H1 (cell line): ENCODE measurements at regions not wholly inside any gene's neighbourhood (a gene's known extent, or its start where the extent isn't known, plus 50 kb on each side); places are given as distances from the start of the nearest gene placed in this dataset.
A peak's percentile ranks its signal among the peaks of the same experiment; 100 is the strongest.

ENCODE experiments used
- CTCF ChIA-PET: fragments of 300-600 bp; sonication (Branson Sonifier 250); formaldehyde crosslinking; loops from one replicate; lab custom pipeline; 2021; ENCODE audit not compliant: partially characterized antibody; lab: Charles Lee
- POLR2A ChIA-PET: fragments of 300-600 bp; sonication (Branson Sonifier 250); formaldehyde crosslinking; loops from one replicate; lab custom pipeline; 2021; ENCODE audit warnings: inconsistent platforms; ENCODE audit not compliant: partially characterized antibody; lab: Charles Lee
- DNase-seq, 2 experiments: peaks; one replicate each; pipeline versions ENCODE4 v3.0.0 to v3.0.0-alpha.2; 2010 to 2022; ENCODE audit warnings: low spot score in 2 of 2, low read depth in 1 of 2, mixed read lengths in 1 of 2
- FAIRE-seq: peaks from 2 replicates; lab custom pipeline; 2011; peaks lifted over from hg19 to GRCh38; lab: Jason Lieb, UNC
- H2AFZ ChIP-seq: 2 replicates; pipeline ENCODE4 v1.8.1; 2012; ENCODE audit warnings: low read length, inconsistent platforms
- H2AK5ac ChIP-seq: 2 replicates; pipeline ENCODE4 v1.6.1; 2013; ENCODE audit warnings: low read depth, low read length
- H2BK120ac ChIP-seq: replicated peaks from 2 replicates; pipeline ENCODE3; 2013; ENCODE audit warnings: low read depth, low read length, inconsistent platforms
- H2BK12ac ChIP-seq: 2 replicates; pipeline ENCODE4 v1.6.1; 2013; ENCODE audit warnings: low read depth, low read length
- H2BK15ac ChIP-seq: 2 replicates; pipeline ENCODE4 v1.6.1; 2013; ENCODE audit warnings: low read length
- H2BK20ac ChIP-seq: 2 replicates; pipeline ENCODE4 v1.6.1; 2013; ENCODE audit warnings: low read length
- H2BK5ac ChIP-seq: 2 replicates; pipeline ENCODE4 v1.6.1; 2013; ENCODE audit warnings: low read depth, low read length
- H3K14ac ChIP-seq: 2 replicates; pipeline ENCODE4 v1.6.1; 2013; ENCODE audit warnings: inconsistent platforms; ENCODE audit not compliant: insufficient read length
- H3K18ac ChIP-seq: 2 replicates; pipeline ENCODE4 v1.6.1; 2013; ENCODE audit warnings: low read length; ENCODE audit errors: extremely low read depth
- H3K23ac ChIP-seq: 2 replicates; pipeline ENCODE4 v1.6.1; 2013; ENCODE audit warnings: inconsistent platforms; ENCODE audit not compliant: insufficient read length
- H3K23me2 ChIP-seq: 2 replicates; pipeline ENCODE4 v1.6.1; 2013; ENCODE audit warnings: low read depth, low read length
- H3K27ac ChIP-seq: 2 replicates; pipeline ENCODE4 v1.6.1; 2011; ENCODE audit warnings: low read depth, low read length, inconsistent platforms
- H3K27me3 ChIP-seq, 4 experiments: replicated peaks in 1 of 4; 1 replicate in 1 of 4; 2 replicates in 3 of 4; pipeline versions ENCODE4 v1.6.1 to v1.8.1; 2011 to 2013; ENCODE audit warnings: low read length in 3 of 4, mild to moderate bottlenecking in 3 of 4, inconsistent platforms in 2 of 4, mixed read lengths in 2 of 4, moderate library complexity in 1 of 4; ENCODE audit not compliant: control insufficient read depth in 3 of 4, insufficient read depth in 3 of 4; ENCODE audit errors: extremely low read depth in 1 of 4
- H3K36me3 ChIP-seq, 4 experiments: 2 replicates each; pipeline versions ENCODE4 v1.6.1 to v1.8.1; 2011 to 2013; ENCODE audit warnings: mild to moderate bottlenecking in 4 of 4, low read length in 3 of 4, moderate library complexity in 2 of 4, control low read depth in 1 of 4, inconsistent platforms in 1 of 4; ENCODE audit not compliant: insufficient read depth in 4 of 4, control insufficient read depth in 2 of 4
- H3K4ac ChIP-seq: replicated peaks from 2 replicates; pipeline ENCODE3; 2013; ENCODE audit warnings: low read length, low read depth, mixed read lengths, inconsistent platforms; ENCODE audit not compliant: insufficient read length
- H3K4me1 ChIP-seq, 4 experiments: replicated peaks in 1 of 4; 1 replicate in 1 of 4; 2 replicates in 3 of 4; pipeline versions ENCODE4 v1.6.1 to v1.8.1; 2011 to 2013; ENCODE audit warnings: low read length in 3 of 4, inconsistent platforms in 2 of 4, mixed read lengths in 1 of 4; ENCODE audit not compliant: insufficient read depth in 4 of 4, control insufficient read depth in 3 of 4
- H3K4me2 ChIP-seq, 2 experiments: 2 replicates each; pipeline versions ENCODE4 v1.6.1 to v1.8.1; 2011 to 2013; ENCODE audit warnings: low read depth in 2 of 2, low read length in 2 of 2, control low read depth in 1 of 2, inconsistent platforms in 1 of 2, mild to moderate bottlenecking in 1 of 2; ENCODE audit not compliant: insufficient read depth in 1 of 2
- H3K4me3 ChIP-seq, 4 experiments: fragments of 200-600, 300-600 bp in 1 of 4; sonication (generic), shearing (Covaris generic), sonication (Bioruptor Twin) in 1 of 4; 2 replicates each; pipeline versions ENCODE4 v1.5.1 to v1.8.1; 2011 to 2016; ENCODE audit warnings: low read length in 4 of 4, low read depth in 3 of 4, control low read depth in 2 of 4, inconsistent platforms in 2 of 4, mild to moderate bottlenecking in 2 of 4, mixed read lengths in 1 of 4, moderate library complexity in 1 of 4; ENCODE audit not compliant: insufficient read depth in 2 of 4; ENCODE audit errors: extremely low read depth in 1 of 4
- H3K56ac ChIP-seq: replicated peaks from 2 replicates; pipeline ENCODE3; 2013; ENCODE audit warnings: low read depth, mild to moderate bottlenecking, mixed read lengths, low read length, inconsistent platforms; ENCODE audit not compliant: insufficient read length
- H3K79me1 ChIP-seq: 2 replicates; pipeline ENCODE4 v1.6.1; 2013; ENCODE audit warnings: low read depth, low read length, control low read depth
- H3K79me2 ChIP-seq, 2 experiments: 2 replicates each; pipeline versions ENCODE4 v1.6.1 to v1.8.1; 2012 to 2013; ENCODE audit warnings: low read length in 2 of 2, mild to moderate bottlenecking in 2 of 2, inconsistent platforms in 1 of 2; ENCODE audit not compliant: insufficient read depth in 2 of 2, control insufficient read depth in 1 of 2
- H3K9ac ChIP-seq, 4 experiments: replicated peaks in 1 of 4; 1 replicate in 1 of 4; 2 replicates in 3 of 4; pipeline versions ENCODE4 v1.6.1 to v1.8.1; 2011 to 2013; ENCODE audit warnings: low read depth in 3 of 4, low read length in 3 of 4, control low read depth in 2 of 4, mild to moderate bottlenecking in 2 of 4, moderate library complexity in 2 of 4, inconsistent platforms in 1 of 4; ENCODE audit errors: extremely low read depth in 1 of 4
- H3K9me3 ChIP-seq, 2 experiments: 2 replicates each; pipeline versions ENCODE4 v1.6.1 to v1.8.1; 2012 to 2013; ENCODE audit warnings: mild to moderate bottlenecking in 2 of 2, moderate library complexity in 2 of 2, control low read depth in 1 of 2, inconsistent platforms in 1 of 2, low read depth in 1 of 2, low read length in 1 of 2, mixed read lengths in 1 of 2; ENCODE audit not compliant: insufficient read depth in 2 of 2
- H4K20me1 ChIP-seq, 2 experiments: replicated peaks in 1 of 2; 2 replicates each; pipeline versions ENCODE3 to v1.8.1; 2011 to 2013; ENCODE audit warnings: inconsistent platforms in 2 of 2, low read length in 2 of 2, mild to moderate bottlenecking in 1 of 2; ENCODE audit not compliant: insufficient read depth in 2 of 2, control insufficient read depth in 1 of 2
- H4K5ac ChIP-seq: 2 replicates; pipeline ENCODE4 v1.6.1; 2013; ENCODE audit warnings: low read length, low read depth, mixed read lengths, inconsistent platforms; ENCODE audit not compliant: insufficient read length
- H4K8ac ChIP-seq: 2 replicates; pipeline ENCODE4 v1.8.0; 2013; ENCODE audit warnings: mild to moderate bottlenecking, moderate library complexity, low read length, inconsistent platforms; ENCODE audit not compliant: insufficient read depth; ENCODE audit errors: extremely low read depth
- H4K91ac ChIP-seq: replicated peaks from 2 replicates; pipeline ENCODE3; 2013; ENCODE audit warnings: low read length, mixed read lengths, inconsistent platforms; ENCODE audit not compliant: insufficient read length
- CEBPB ChIP-seq: IDR thresholded peaks from 2 replicates; pipeline ENCODE4 v1.6.1; 2012; ENCODE audit warnings: low read depth, low read length
- MAFK ChIP-seq: IDR thresholded peaks from 2 replicates; pipeline ENCODE4 v1.6.1; 2012; ENCODE audit warnings: low read depth, mild to moderate bottlenecking, improper control_type of control experiment, low read length
- MAX ChIP-seq: IDR thresholded peaks from 2 replicates; pipeline ENCODE4 v1.6.1; 2012; ENCODE audit warnings: inconsistent platforms
- RNF2 ChIP-seq: fragments of 200-900, 300-1000 bp; sonication (generic); IDR thresholded peaks from 2 replicates; pipeline ENCODE4 v1.7.1; 2016; ENCODE audit warnings: borderline replicate concordance, low read depth, mild to moderate bottlenecking, antibody characterized with exemption, low read length; ENCODE audit not compliant: poor library complexity, severe bottlenecking; ENCODE audit errors: missing control alignments
- WGBS, 2 experiments: shearing (Covaris generic) in 1 of 2; methylation state at CpG; one replicate each; pipeline versions ENCODE4 v1.1.6 to v1.1.7; 2013 to 2015; ENCODE audit warnings: low lambda C conversion rate in 2 of 2, mixed read lengths in 2 of 2, inconsistent platforms in 1 of 2, low coverage in 1 of 2, missing lambda C conversion rate in 1 of 2; ENCODE audit not compliant: insufficient replicate concordance in 2 of 2, insufficient coverage in 1 of 2, insufficient read length in 1 of 2; ENCODE audit errors: extremely low coverage in 1 of 2, missing lambda C conversion rate in 1 of 2; 5-methylcytosine and 5-hydroxymethylcytosine counted together

- no peaks in the 10 kb centered on the region for H3K27me3 ChIP-seq
- no peak overlapping the region for H2BK5ac ChIP-seq
- no peak overlapping the region for H3K23ac ChIP-seq
- no peak for FAIRE-seq
- 88% methylated on average over 1 of the region's 1 CpG; no CpG with 5 or more reads in 1 of the 2 experiments for WGBS, 2 experiments
- no peak overlapping the region for H3K4ac ChIP-seq
- no peak overlapping the region for H2BK12ac ChIP-seq
- H3K9ac ChIP-seq = no peak overlapping the region
- CTCF ChIA-PET = interaction anchor here (1.2 kb wide), 1 partner anchor 486 kb away, joined by 3 read pairs; no protein-coding TSS in a partner anchor
- no peak overlapping the region for H2AK5ac ChIP-seq
- no peak overlapping the region for H3K18ac ChIP-seq
- POLR2A ChIA-PET = no interaction called here
- H2BK20ac ChIP-seq = no peak overlapping the region
- H3K14ac ChIP-seq = no peak overlapping the region
- no peaks in the 10 kb centered on the region for H3K9me3 ChIP-seq
- DNase-seq = no peak
- no peaks in the 10 kb centered on the region for H3K23me2 ChIP-seq
- H3K36me3 ChIP-seq = no peaks in the 10 kb centered on the region
- TF ChIP-seq RNF2 = no peak
- peak; percentile 82; the same call in 1 of the 2 replicates for TF ChIP-seq CEBPB
- TF ChIP-seq MAX = no peak
- no peak for TF ChIP-seq MAFK
- H2BK15ac ChIP-seq = no peak overlapping the region
- no peak overlapping the region for H3K27ac ChIP-seq
- no peaks in the 10 kb centered on the region for H3K4me1 ChIP-seq
- no peak overlapping the region for H4K5ac ChIP-seq
- H4K91ac ChIP-seq = no peak overlapping the region
- no peaks in the 10 kb centered on the region for H4K20me1 ChIP-seq
- H2BK120ac ChIP-seq = no peak overlapping the region
- H3K4me2 ChIP-seq = no peak overlapping the region
- H3K4me3 ChIP-seq = no peak overlapping the region
- no peak overlapping the region for H4K8ac ChIP-seq
- no peak overlapping the region for H3K56ac ChIP-seq
- H3K79me2 ChIP-seq = no peaks in the 10 kb centered on the region
- H3K79me1 ChIP-seq = no peaks in the 10 kb centered on the region
- no peak overlapping the region for H2AFZ ChIP-seq
These were observed 546.8 kb upstream of the FTMT start for GRCh38 chr5:121304838-121305237.
